GM10266 (cell line): ENCODE measurements at regions not wholly inside any gene's neighbourhood (a gene's known extent, or its start where the extent isn't known, plus 50 kb on each side); places are given as distances from the start of the nearest gene placed in this dataset.

Experiments
- DNase-seq: peaks from one replicate; pipeline ENCODE4 v3.0.0; 2012; ENCODE audit errors: extremely low spot score
- TF ChIP-seq, protein P1 (sequence below): IDR thresholded peaks from 2 replicates; pipeline ENCODE4 v1.5.1; 2012; ENCODE audit warnings: mild to moderate bottlenecking, low read depth; ENCODE audit not compliant: control insufficient read depth, insufficient read depth; ENCODE audit errors: missing control alignments

- TF ChIP-seq, protein P1, sequence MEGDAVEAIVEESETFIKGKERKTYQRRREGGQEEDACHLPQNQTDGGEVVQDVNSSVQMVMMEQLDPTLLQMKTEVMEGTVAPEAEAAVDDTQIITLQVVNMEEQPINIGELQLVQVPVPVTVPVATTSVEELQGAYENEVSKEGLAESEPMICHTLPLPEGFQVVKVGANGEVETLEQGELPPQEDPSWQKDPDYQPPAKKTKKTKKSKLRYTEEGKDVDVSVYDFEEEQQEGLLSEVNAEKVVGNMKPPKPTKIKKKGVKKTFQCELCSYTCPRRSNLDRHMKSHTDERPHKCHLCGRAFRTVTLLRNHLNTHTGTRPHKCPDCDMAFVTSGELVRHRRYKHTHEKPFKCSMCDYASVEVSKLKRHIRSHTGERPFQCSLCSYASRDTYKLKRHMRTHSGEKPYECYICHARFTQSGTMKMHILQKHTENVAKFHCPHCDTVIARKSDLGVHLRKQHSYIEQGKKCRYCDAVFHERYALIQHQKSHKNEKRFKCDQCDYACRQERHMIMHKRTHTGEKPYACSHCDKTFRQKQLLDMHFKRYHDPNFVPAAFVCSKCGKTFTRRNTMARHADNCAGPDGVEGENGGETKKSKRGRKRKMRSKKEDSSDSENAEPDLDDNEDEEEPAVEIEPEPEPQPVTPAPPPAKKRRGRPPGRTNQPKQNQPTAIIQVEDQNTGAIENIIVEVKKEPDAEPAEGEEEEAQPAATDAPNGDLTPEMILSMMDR = no peak
- no peak for DNase-seq
These were observed 232.6 kb upstream of the HABP2 start for GRCh38 chr10:113320211-113320610.

GRCh38 chr10:113320987-113321386, 231.9 kb upstream of the HABP2 start:
- TF ChIP-seq, protein P1 = no peak
- DNase-seq = no peak

- no peak for DNase-seq
- TF ChIP-seq, protein P1 = no peak
These were observed 230.0 kb upstream of the HABP2 start for GRCh38 chr10:113322843-113323242.

GRCh38 chr10:113323985-113324384, 228.9 kb upstream of the HABP2 start:
- DNase-seq = no peak
- TF ChIP-seq, protein P1 = no peak

DNA sequence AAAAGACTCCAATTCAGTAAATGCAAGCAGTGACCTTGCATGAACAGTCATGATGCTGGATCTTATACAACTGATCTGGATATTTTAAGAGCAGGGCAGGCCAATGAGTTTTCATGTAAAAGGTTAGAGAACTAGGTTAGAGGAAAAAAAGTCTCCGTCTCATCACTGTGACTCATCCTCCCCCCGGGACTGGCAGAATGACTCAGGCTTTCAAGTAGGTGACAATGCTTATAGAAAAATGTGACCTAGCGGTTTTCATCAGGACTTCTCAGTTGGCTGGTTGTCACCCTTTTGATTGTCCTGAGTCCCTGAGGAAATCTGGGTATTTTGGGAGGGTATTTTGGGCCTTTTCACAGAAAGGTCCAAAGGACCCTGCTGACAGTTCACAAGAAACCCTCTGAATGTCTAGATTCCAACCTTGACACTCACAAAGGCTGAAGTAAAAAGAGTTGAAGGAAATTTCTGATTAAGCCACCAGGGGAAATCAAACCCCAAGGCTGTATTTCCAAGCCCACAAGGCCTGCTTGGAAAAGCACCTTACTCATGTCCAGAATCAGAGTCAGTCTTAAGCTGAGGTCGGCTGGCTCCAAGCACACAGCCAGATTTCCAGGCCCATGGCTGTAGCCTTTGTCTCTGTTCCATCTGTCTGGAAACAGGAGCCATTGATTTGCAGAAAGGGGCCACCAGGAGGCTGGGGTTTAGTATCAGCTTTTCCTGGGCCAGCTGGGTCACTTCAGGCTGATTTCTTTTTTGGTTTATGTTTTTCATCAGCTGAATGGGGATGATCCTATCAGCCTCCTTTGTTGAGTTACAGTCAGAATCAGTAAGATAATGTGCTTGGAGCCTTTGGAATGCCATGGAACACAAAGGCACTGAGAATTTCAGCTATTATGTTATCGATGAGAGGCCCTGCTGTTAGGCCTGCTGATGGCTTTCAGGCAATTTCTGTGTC, 226.4 kb upstream of the HABP2 start:
- peak; percentile 26 for DNase-seq
- TF ChIP-seq, protein P1 = no peak

GRCh38 chr10:113329121-113329596, 223.7 kb upstream of the HABP2 start:
- TF ChIP-seq, protein P1 = no peak
- no peak for DNase-seq

- TF ChIP-seq, protein P1 = no peak
- DNase-seq = no peak
These were observed 220.9 kb upstream of the HABP2 start for GRCh38 chr10:113331961-113332360.
